Chondrocyte (in vitro differentiated cells): ENCODE measurements at regions not wholly inside any gene's neighbourhood (a gene's known extent, or its start where the extent isn't known, plus 50 kb on each side); places are given as distances from the start of the nearest gene placed in this dataset.
A peak's percentile ranks its signal among the peaks of the same experiment; 100 is the strongest.

Source experiments
- DNase-seq: peaks from one replicate; pipeline ENCODE4 v3.0.0; 2021; ENCODE audit warnings: mixed read lengths, low spot score
- H3K27ac Mint-ChIP-seq: one replicate; pipeline ENCODE4 v1.8.0; 2021; ENCODE audit warnings: mild to moderate bottlenecking, moderate library complexity, mixed read lengths; ENCODE audit not compliant: unreplicated experiment
- H3K27me3 Mint-ChIP-seq: 2 replicates; pipeline ENCODE4 v1.8.0; 2021; ENCODE audit warnings: low read depth, mixed read lengths
- H3K36me3 Mint-ChIP-seq: 2 replicates; pipeline ENCODE4 v1.8.0; 2021; ENCODE audit warnings: low read depth, mixed read lengths
- H3K4me1 Mint-ChIP-seq: 2 replicates; pipeline ENCODE4 v1.8.0; 2021; ENCODE audit warnings: low read depth, mild to moderate bottlenecking, mixed read lengths
- H3K4me3 Mint-ChIP-seq: one replicate; pipeline ENCODE4 v1.8.0; 2021; ENCODE audit warnings: mild to moderate bottlenecking, moderate library complexity, mixed read lengths; ENCODE audit not compliant: unreplicated experiment
- H3K9me3 Mint-ChIP-seq: 2 replicates; pipeline ENCODE4 v1.8.0; 2021; ENCODE audit warnings: low read depth, mixed read lengths
- TF ChIP-seq, protein P1 (sequence below): fragments of 200-600 bp; sonication (generic); IDR thresholded peaks from 2 replicates; pipeline ENCODE4 v1.5.0; 2021; ENCODE audit warnings: antibody characterized with exemption, mild to moderate bottlenecking, moderate library complexity

GRCh38 chr15:96896766-96897165 is 566.3 kb downstream of the NR2F2 start:
- Mint-ChIP-seq H3K4me1 (peaks cover 10% of the 10 kb centered on the region), H3K9me3 (no peaks in the 10 kb centered on the region), H3K4me3 (no peak overlapping the region), H3K27me3 (no peaks in the 10 kb centered on the region), H3K36me3 (no peaks in the 10 kb centered on the region), H3K27ac (no peak overlapping the region)
- TF ChIP-seq, protein P1, sequence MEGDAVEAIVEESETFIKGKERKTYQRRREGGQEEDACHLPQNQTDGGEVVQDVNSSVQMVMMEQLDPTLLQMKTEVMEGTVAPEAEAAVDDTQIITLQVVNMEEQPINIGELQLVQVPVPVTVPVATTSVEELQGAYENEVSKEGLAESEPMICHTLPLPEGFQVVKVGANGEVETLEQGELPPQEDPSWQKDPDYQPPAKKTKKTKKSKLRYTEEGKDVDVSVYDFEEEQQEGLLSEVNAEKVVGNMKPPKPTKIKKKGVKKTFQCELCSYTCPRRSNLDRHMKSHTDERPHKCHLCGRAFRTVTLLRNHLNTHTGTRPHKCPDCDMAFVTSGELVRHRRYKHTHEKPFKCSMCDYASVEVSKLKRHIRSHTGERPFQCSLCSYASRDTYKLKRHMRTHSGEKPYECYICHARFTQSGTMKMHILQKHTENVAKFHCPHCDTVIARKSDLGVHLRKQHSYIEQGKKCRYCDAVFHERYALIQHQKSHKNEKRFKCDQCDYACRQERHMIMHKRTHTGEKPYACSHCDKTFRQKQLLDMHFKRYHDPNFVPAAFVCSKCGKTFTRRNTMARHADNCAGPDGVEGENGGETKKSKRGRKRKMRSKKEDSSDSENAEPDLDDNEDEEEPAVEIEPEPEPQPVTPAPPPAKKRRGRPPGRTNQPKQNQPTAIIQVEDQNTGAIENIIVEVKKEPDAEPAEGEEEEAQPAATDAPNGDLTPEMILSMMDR = no peak
- no peak for DNase-seq

DNA sequence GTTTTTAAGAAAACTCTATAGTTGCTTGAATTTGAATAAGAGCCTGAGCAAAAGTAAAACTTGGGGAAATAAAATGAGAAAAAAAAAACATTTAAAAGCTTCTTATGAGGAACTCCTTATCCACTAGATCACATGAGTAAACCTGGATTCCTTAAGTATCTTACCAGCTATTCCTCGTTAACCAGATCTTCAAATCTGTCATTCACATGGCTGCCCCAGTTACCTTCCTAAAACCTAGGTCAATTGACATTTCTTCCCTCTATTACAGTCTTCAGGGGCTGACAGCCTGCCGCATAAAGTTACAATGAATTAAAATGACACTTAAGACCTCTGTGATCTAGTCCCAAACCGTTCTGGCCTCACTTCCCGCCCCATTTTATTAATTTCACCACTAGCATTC is 583.6 kb downstream of the NR2F2 start:
- no peak overlapping the region for H3K4me3 Mint-ChIP-seq
- H3K27me3 Mint-ChIP-seq = no peaks in the 10 kb centered on the region
- peaks cover 35% of the 10 kb centered on the region for H3K9me3 Mint-ChIP-seq
- no peaks in the 10 kb centered on the region for H3K4me1 Mint-ChIP-seq
- TF ChIP-seq, protein P1 = no peak
- DNase-seq = no peak
- H3K36me3 Mint-ChIP-seq = peaks cover 4% of the 10 kb centered on the region
- H3K27ac Mint-ChIP-seq = no peak overlapping the region

DNA sequence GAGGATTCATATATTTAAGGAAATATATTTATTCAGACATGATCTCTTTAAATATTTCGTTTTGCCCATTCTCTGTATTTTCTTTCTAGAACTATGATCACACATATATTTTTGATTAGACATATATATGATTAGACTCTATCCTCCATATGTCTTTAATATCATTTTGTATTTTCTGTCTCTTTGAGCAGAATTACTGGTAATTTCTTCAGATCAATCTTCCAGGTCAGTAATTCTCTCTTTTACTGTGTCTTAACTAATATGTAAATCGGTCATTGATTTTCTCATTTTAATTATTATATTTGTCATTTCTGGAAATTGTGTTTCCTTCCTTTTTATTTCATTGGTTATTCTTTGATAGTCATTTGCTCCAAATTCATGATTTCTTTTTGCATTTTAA is 586.2 kb downstream of the NR2F2 start:
- TF ChIP-seq, protein P1 = no peak
- H3K9me3 Mint-ChIP-seq = peaks cover 41% of the 10 kb centered on the region
- H3K4me1 Mint-ChIP-seq = no peaks in the 10 kb centered on the region
- DNase-seq = no peak
- no peaks in the 10 kb centered on the region for H3K27me3 Mint-ChIP-seq
- H3K4me3 Mint-ChIP-seq = no peak overlapping the region
- peaks cover 4% of the 10 kb centered on the region for H3K36me3 Mint-ChIP-seq
- H3K27ac Mint-ChIP-seq = no peak overlapping the region

DNA sequence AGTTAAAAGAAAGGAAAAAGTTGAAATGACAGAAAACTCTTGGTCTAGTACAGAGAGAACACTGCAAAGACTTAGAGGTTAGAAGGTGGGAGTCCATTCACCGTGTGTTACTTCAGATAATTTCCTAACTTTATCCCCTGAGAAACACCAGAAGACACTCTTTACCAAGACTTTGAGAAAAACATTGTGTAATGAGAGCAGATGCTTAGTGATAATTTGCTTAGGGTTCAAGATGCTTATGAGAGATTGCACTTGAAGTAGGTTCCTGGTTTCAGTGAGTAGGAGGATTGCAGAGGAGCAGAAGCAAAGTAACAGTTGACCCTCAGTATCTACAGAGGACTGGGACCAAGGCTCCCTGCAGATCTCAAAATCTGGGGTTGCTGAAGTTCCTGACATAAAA is 594.1 kb downstream of the NR2F2 start:
- H3K27ac Mint-ChIP-seq = no peak overlapping the region
- H3K27me3 Mint-ChIP-seq = peaks cover 6% of the 10 kb centered on the region
- peaks cover 10% of the 10 kb centered on the region for H3K9me3 Mint-ChIP-seq
- H3K4me1 Mint-ChIP-seq = no peaks in the 10 kb centered on the region
- H3K36me3 Mint-ChIP-seq = no peaks in the 10 kb centered on the region
- no peak for DNase-seq
- TF ChIP-seq, protein P1 = no peak
- no peak overlapping the region for H3K4me3 Mint-ChIP-seq

- Mint-ChIP-seq H3K4me1 (peaks cover 4% of the 10 kb centered on the region), H3K9me3 (no peaks in the 10 kb centered on the region), H3K27ac (no peak overlapping the region), H3K4me3 (peak overlapping the region; percentile 67), H3K36me3 (peaks cover 1% of the 10 kb centered on the region), H3K27me3 (peaks cover 18% of the 10 kb centered on the region)
- no peak for DNase-seq
- TF ChIP-seq, protein P1 = no peak
Observed at GRCh38 chr15:96947296-96948229, 617.1 kb downstream of the NR2F2 start.
